Uterus (tissue), 3 donors: ENCODE measurements at regions not wholly inside any gene's neighbourhood (a gene's known extent, or its start where the extent isn't known, plus 50 kb on each side); places are given as distances from the start of the nearest gene placed in this dataset.

Experiments used
- DNase-seq, 2 donors: peaks; one replicate each; pipeline ENCODE4 v3.0.0-alpha.2; 2019 to 2020
- H3K27ac ChIP-seq, 2 donors: fragments of 200-600 bp; sonication (generic); 1 replicate in 1 of 2; 2 replicates in 1 of 2; pipeline ENCODE4 v1.5.1; 2016 to 2018
- H3K27me3 ChIP-seq, 2 donors: fragments of 200-600 bp; sonication (generic); one replicate each; pipeline ENCODE4 v1.5.1; 2018 to 2019; ENCODE audit warnings: control low read depth in 1 of 2
- H3K36me3 ChIP-seq, 2 donors: fragments of 200-600 bp; sonication (generic); one replicate each; pipeline ENCODE4 v1.5.1; 2019; ENCODE audit warnings: control low read depth in 1 of 2
- H3K4me1 ChIP-seq, 2 donors: fragments of 200-600 bp; sonication (generic); one replicate each; pipeline ENCODE4 v1.5.1; 2018 to 2019; ENCODE audit warnings: control low read depth in 1 of 2
- H3K4me3 ChIP-seq, 2 donors: fragments of 200-600 bp; sonication (generic); 1 replicate in 1 of 2; 2 replicates in 1 of 2; pipeline ENCODE4 v1.5.1; 2018 to 2019; ENCODE audit warnings: mild to moderate bottlenecking in 1 of 2
- H3K9me3 ChIP-seq, 2 donors: fragments of 200-600 bp; sonication (generic); one replicate each; pipeline ENCODE4 v1.5.1; 2019; ENCODE audit warnings: control low read depth in 1 of 2
- POLR2A ChIP-seq, 2 donors: fragments of 450-650 bp; IDR thresholded peaks; one replicate each; pipeline ENCODE4 v1.6.1; 2016; ENCODE audit warnings: antibody characterized with exemption in 2 of 2, mild to moderate bottlenecking in 1 of 2, moderate library complexity in 1 of 2
- intact Hi-C: fragments of 100-400 bp; cut with DNase I; formaldehyde crosslinking; loops from one replicate; pipeline ENCODE4 v1.15.1; 2023; ENCODE audit warnings: low total_unique reads
- TF ChIP-seq, protein P1 (sequence below), 4 experiments: fragments of 200-600 bp in 2 of 4; fragments of 450-650 bp in 2 of 4; sonication (generic) in 2 of 4; IDR thresholded peaks; one replicate each; pipeline ENCODE4 v1.5.1; 2016 to 2019; ENCODE audit warnings: antibody characterized with exemption in 4 of 4, mild to moderate bottlenecking in 2 of 4, moderate library complexity in 1 of 4
- donor health status: DM: yes; HTN: yes; CAD: no.

DNA sequence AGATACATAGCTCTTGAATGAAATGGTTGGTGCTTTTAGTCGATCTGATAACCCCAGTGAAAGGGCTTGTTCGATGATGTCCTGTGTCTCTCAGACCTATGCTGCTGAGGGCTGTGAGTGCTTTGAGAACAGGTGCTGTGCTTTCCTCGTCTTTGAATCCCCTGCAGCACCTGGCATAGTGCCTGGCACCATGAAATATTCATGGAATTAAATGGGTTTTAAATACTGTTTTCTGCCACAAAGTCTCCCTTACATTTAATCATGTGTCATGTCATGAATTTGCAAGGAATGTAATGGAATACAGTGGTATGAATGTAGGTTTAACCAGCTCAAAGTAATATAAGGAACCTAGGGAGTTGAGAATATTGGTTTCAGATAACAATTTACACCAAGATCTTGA lies 220.5 kb upstream of the PRICKLE1 start:
- Histone ChIP-seq H3K27ac (no peak overlapping the region), H3K27me3 (no peaks in the 10 kb centered on the region), H3K9me3 (no peaks in the 10 kb centered on the region), H3K36me3 (no peaks in the 10 kb centered on the region), H3K4me3 (no peak overlapping the region), H3K4me1 (no peaks in the 10 kb centered on the region)
- no peak for DNase-seq
- TF ChIP-seq, protein P1, sequence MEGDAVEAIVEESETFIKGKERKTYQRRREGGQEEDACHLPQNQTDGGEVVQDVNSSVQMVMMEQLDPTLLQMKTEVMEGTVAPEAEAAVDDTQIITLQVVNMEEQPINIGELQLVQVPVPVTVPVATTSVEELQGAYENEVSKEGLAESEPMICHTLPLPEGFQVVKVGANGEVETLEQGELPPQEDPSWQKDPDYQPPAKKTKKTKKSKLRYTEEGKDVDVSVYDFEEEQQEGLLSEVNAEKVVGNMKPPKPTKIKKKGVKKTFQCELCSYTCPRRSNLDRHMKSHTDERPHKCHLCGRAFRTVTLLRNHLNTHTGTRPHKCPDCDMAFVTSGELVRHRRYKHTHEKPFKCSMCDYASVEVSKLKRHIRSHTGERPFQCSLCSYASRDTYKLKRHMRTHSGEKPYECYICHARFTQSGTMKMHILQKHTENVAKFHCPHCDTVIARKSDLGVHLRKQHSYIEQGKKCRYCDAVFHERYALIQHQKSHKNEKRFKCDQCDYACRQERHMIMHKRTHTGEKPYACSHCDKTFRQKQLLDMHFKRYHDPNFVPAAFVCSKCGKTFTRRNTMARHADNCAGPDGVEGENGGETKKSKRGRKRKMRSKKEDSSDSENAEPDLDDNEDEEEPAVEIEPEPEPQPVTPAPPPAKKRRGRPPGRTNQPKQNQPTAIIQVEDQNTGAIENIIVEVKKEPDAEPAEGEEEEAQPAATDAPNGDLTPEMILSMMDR (IDR thresholded peaks at IDR 0.05): no peak
- no peak for TF ChIP-seq POLR2A (IDR thresholded peaks at IDR 0.05)
- intact Hi-C loops: no loop called here

DNA sequence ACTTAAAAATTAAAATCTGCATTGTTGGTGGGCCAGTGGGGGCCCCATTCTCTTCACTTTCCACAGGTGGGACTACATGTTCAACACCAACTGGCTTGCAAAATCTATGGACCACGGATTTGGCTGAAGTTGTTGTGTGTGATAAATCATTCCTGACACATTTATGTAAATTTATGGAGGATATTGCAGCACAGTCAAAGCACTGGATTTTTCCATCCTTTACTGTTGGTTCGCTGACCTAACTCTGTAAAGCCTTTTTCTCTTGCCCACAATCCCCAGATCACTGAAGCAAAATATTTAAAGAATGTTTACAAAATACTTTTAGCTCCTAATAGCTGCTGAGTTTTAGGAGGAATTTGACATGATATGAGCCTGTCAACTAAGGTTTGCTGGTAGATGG lies 219.7 kb upstream of the PRICKLE1 start:
- no peaks in the 10 kb centered on the region for H3K27me3 ChIP-seq
- DNase-seq: no peak
- TF ChIP-seq, protein P1 (IDR thresholded peaks at IDR 0.05): no peak
- TF ChIP-seq POLR2A (IDR thresholded peaks at IDR 0.05): no peak
- no peak overlapping the region for H3K4me3 ChIP-seq
- no peak overlapping the region for H3K27ac ChIP-seq
- no peaks in the 10 kb centered on the region for H3K36me3 ChIP-seq
- no peaks in the 10 kb centered on the region for H3K4me1 ChIP-seq
- H3K9me3 ChIP-seq: no peaks in the 10 kb centered on the region
- intact Hi-C loops: no loop called here

DNA sequence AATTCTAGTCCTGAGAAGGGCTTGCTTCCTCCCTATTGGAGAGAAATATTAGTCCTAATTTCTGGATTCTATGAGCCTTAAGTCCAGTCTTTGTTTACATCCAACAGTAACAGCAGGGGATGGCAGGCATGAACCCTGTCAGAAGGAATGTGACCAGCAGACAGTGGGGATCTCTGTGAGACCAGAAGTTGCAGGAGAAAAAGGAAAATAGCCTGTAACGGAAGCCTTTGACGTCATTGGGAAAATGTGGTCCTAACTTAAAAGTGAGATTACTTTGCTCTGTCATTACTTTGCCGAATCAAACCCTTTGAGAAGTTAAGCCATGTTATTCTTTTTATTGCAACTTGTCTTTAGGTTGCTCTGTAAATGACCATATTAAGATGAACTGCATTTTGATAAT lies 218.2 kb upstream of the PRICKLE1 start:
- H3K4me3 ChIP-seq: no peak overlapping the region
- H3K4me1 ChIP-seq: no peaks in the 10 kb centered on the region
- no peak for DNase-seq
- intact Hi-C loops: no loop called here
- H3K9me3 ChIP-seq: no peaks in the 10 kb centered on the region
- H3K36me3 ChIP-seq: no peaks in the 10 kb centered on the region
- no peaks in the 10 kb centered on the region for H3K27me3 ChIP-seq
- TF ChIP-seq POLR2A (IDR thresholded peaks at IDR 0.05): no peak
- TF ChIP-seq, protein P1 (IDR thresholded peaks at IDR 0.05): no peak
- no peak overlapping the region for H3K27ac ChIP-seq

DNA sequence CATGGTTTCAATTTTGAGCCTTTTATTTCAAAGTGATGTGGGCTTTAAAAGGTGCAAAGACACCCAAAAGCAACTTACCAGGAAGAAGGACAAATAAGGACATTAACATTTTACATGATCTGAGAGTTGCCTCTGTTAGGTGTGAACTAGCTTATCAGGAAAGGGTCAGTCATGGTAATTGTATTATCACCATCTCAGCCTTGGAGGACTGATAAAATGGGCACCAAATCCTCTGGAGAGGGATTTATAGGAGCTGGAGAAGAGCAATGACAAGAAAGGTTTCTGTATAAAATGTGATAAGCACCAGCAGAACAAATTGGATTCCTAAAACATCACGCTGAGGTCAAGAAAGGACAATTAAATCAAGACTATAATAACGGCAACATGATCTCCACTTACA lies 217.7 kb upstream of the PRICKLE1 start:
- no peak overlapping the region for H3K4me3 ChIP-seq
- H3K27ac ChIP-seq: no peak overlapping the region
- TF ChIP-seq, protein P1 (IDR thresholded peaks at IDR 0.05): no peak
- no peak for TF ChIP-seq POLR2A (IDR thresholded peaks at IDR 0.05)
- no peaks in the 10 kb centered on the region for H3K36me3 ChIP-seq
- intact Hi-C loops: no loop called here
- no peaks in the 10 kb centered on the region for H3K4me1 ChIP-seq
- no peaks in the 10 kb centered on the region for H3K9me3 ChIP-seq
- DNase-seq: no peak
- H3K27me3 ChIP-seq: no peaks in the 10 kb centered on the region

DNA sequence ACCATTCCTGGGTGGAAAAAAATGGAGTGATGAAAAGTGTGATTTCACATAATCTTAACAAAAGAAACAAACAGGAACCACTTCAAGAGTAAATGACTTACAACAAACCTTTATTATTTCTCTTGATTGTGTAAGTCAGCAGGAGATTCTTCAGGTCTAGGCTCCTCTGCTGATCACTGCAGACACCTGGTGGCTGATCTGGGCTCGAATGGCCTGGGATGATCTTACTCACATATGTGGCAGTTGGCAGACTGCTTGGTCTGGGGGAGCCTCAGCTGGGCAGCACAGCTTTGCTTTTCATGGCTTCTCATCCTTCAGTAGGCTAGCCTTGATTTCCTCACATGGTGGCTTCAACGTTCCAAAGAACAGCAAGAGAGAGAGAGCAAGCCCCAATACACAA lies 215.4 kb upstream of the PRICKLE1 start:
- H3K27ac ChIP-seq: no peak overlapping the region
- TF ChIP-seq, protein P1 (IDR thresholded peaks at IDR 0.05): no peak
- TF ChIP-seq POLR2A (IDR thresholded peaks at IDR 0.05): no peak
- intact Hi-C loops: no loop called here
- no peak overlapping the region for H3K4me3 ChIP-seq
- H3K27me3 ChIP-seq: no peaks in the 10 kb centered on the region
- no peaks in the 10 kb centered on the region for H3K4me1 ChIP-seq
- no peaks in the 10 kb centered on the region for H3K9me3 ChIP-seq
- no peaks in the 10 kb centered on the region for H3K36me3 ChIP-seq
- DNase-seq: no peak
